Neural cell (in vitro differentiated cells): ENCODE measurements at regions not wholly inside any gene's neighbourhood (a gene's known extent, or its start where the extent isn't known, plus 50 kb on each side); places are given as distances from the start of the nearest gene placed in this dataset.

Experiments used
- H2AFZ ChIP-seq: fragments of 200-600, 300-800 bp; sonication (generic), shearing (Covaris generic); 2 replicates; pipeline ENCODE4 v1.6.0; 2014; ENCODE audit warnings: low read depth, mild to moderate bottlenecking, antibody characterized with exemption, low read length, moderate library complexity
- H3F3A ChIP-seq: fragments of 200-600 bp; shearing (Covaris generic); 2 replicates; pipeline ENCODE4 v1.6.1; 2016; ENCODE audit warnings: mild to moderate bottlenecking, moderate library complexity, mixed read lengths, antibody characterized with exemption, low read length; ENCODE audit not compliant: insufficient read depth, poor library complexity, severe bottlenecking
- H3K27ac ChIP-seq: fragments of 200-600, 300-800 bp; sonication (generic), shearing (Covaris generic); 2 replicates; pipeline ENCODE4 v1.5.1; 2014; ENCODE audit warnings: mild to moderate bottlenecking, low read length, moderate library complexity
- H3K27me3 ChIP-seq: fragments of 300-800, 200-600 bp; sonication (generic), shearing (Covaris generic); 2 replicates; pipeline ENCODE4 v1.6.0; 2014; ENCODE audit warnings: mild to moderate bottlenecking, low read depth, low read length, moderate library complexity; ENCODE audit not compliant: insufficient read depth
- H3K36me3 ChIP-seq: fragments of 300-800, 200-600 bp; sonication (generic), shearing (Covaris generic); 2 replicates; pipeline ENCODE4 v1.5.1; 2014; ENCODE audit warnings: mild to moderate bottlenecking, antibody characterized with exemption, low read length, moderate library complexity; ENCODE audit not compliant: insufficient read depth
- H3K4me2 ChIP-seq: fragments of 300-800, 200-600 bp; sonication (generic), shearing (Covaris generic); 2 replicates; pipeline ENCODE4 v1.6.0; 2014; ENCODE audit warnings: mild to moderate bottlenecking, low read length
- H3K4me3 ChIP-seq: fragments of 300-800, 200-600 bp; sonication (generic), shearing (Covaris generic); 2 replicates; pipeline ENCODE4 v1.5.1; 2014; ENCODE audit warnings: mild to moderate bottlenecking, low read length, moderate library complexity
- H3K79me2 ChIP-seq: fragments of 200-600 bp; shearing (Covaris generic); replicated peaks from 2 replicates; pipeline ENCODE4 v1.6.0; 2014; ENCODE audit warnings: mild to moderate bottlenecking, low read length, moderate library complexity; ENCODE audit not compliant: insufficient read depth
- H3K9ac ChIP-seq: fragments of 300-800, 200-600 bp; sonication (generic), shearing (Covaris generic); 2 replicates; pipeline ENCODE4 v1.6.1; 2016; ENCODE audit warnings: mild to moderate bottlenecking, low read length, mixed read lengths
- H3K9me2 ChIP-seq: fragments of 200-600 bp; shearing (Covaris generic); 2 replicates; pipeline ENCODE4 v1.6.1; 2016; ENCODE audit warnings: mild to moderate bottlenecking, low read length, mixed read lengths; ENCODE audit not compliant: insufficient read depth
- H3K9me3 ChIP-seq: fragments of 200-600, 300-800 bp; sonication (generic), shearing (Covaris generic); 2 replicates; pipeline ENCODE4 v1.6.1; 2016; ENCODE audit warnings: mild to moderate bottlenecking, mixed run types, low read length, moderate library complexity, mixed read lengths
- H4K20me1 ChIP-seq: fragments of 200-600 bp; shearing (Covaris generic); 2 replicates; pipeline ENCODE4 v1.6.1; 2016; ENCODE audit warnings: mild to moderate bottlenecking, mixed run types; ENCODE audit not compliant: insufficient read depth
- CTCF ChIP-seq: fragments of 450-650 bp; IDR thresholded peaks from 2 replicates; pipeline ENCODE4 v1.5.1; 2014; ENCODE audit warnings: antibody characterized with exemption, mild to moderate bottlenecking, moderate library complexity; ENCODE audit not compliant: poor library complexity, severe bottlenecking
- EP300 ChIP-seq: fragments of 450-650 bp; conservative IDR thresholded peaks from 2 replicates; pipeline ENCODE4 v1.6.1; 2014; ENCODE audit warnings: antibody characterized with exemption, mild to moderate bottlenecking, moderate library complexity; ENCODE audit not compliant: poor library complexity, severe bottlenecking
- EZH2 ChIP-seq: fragments of 200-600, 300-800 bp; shearing (Covaris generic), sonication (generic); IDR thresholded peaks from 2 replicates; pipeline ENCODE4 v1.6.1; 2014; ENCODE audit warnings: antibody characterized with exemption, low read length, borderline replicate concordance, mild to moderate bottlenecking; ENCODE audit not compliant: insufficient read depth, poor library complexity, severe bottlenecking
- MXI1 ChIP-seq: fragments of 450-650 bp; conservative IDR thresholded peaks from 2 replicates; pipeline ENCODE4 v1.6.1; 2014; ENCODE audit warnings: antibody characterized with exemption, mild to moderate bottlenecking; ENCODE audit not compliant: poor library complexity, severe bottlenecking
- POLR2AphosphoS5 ChIP-seq: IDR thresholded peaks from 2 replicates; pipeline ENCODE4 v1.6.1; 2012
- RAD21 ChIP-seq: fragments of 450-650 bp; conservative IDR thresholded peaks from 2 replicates; pipeline ENCODE4 v1.6.1; 2014; ENCODE audit warnings: antibody characterized with exemption, mild to moderate bottlenecking, moderate library complexity
- REST ChIP-seq: IDR thresholded peaks from 2 replicates; pipeline ENCODE4 v1.6.1; 2012; ENCODE audit warnings: borderline replicate concordance
- SMC3 ChIP-seq: fragments of 450-650 bp; conservative IDR thresholded peaks from 2 replicates; pipeline ENCODE4 v1.6.1; 2014; ENCODE audit warnings: antibody characterized with exemption, mild to moderate bottlenecking, moderate library complexity; ENCODE audit not compliant: poor library complexity
- TAF1 ChIP-seq: IDR thresholded peaks from 2 replicates; pipeline ENCODE4 v1.6.1; 2012; ENCODE audit warnings: low read depth

- Histone ChIP-seq H3K79me2 (no peaks in the 10 kb centered on the region), H3K9ac (no peak overlapping the region), H3K27me3 (no peaks in the 10 kb centered on the region), H4K20me1 (no peaks in the 10 kb centered on the region), H3K9me3 (no peaks in the 10 kb centered on the region), H3K4me3 (no peak overlapping the region), H3K36me3 (no peaks in the 10 kb centered on the region), H3F3A (peaks cover 4% of the 10 kb centered on the region), H3K9me2 (no peaks in the 10 kb centered on the region), H3K27ac (no peak overlapping the region), H2AFZ (no peak overlapping the region), H3K4me2 (no peak overlapping the region)
- no peak for TF ChIP-seq REST
- TF ChIP-seq MXI1, result no peak
- no peak for TF ChIP-seq TAF1
- no peak for TF ChIP-seq EP300
- no peak for TF ChIP-seq RAD21
- TF ChIP-seq SMC3, result no peak
- TF ChIP-seq CTCF, result no peak
- TF ChIP-seq POLR2AphosphoS5, result no peak
- TF ChIP-seq EZH2, result no peak
These were observed 261.3 kb downstream of the TMEM167A start for GRCh38 chr5:82815871-82816270.

DNA sequence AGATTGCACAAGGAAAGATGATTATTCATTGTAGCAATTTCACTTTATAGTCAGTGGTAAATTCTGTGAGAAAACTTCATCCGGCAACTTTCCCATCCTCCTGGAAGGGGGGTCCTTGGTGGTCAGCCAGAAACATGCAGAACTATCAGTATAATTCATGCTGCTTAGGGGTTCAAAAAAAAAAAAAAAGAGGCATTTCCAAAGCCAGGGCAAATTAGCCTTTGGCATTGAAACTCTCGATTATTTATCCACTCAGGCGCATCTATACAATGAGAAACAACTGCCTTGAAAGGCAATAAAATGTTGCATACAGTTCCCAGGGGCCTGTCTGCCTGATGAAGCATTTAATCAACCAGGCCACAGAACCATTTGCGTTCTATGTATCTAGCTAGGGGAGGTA, 263.3 kb downstream of the TMEM167A start:
- no peak overlapping the region for H2AFZ ChIP-seq
- peak overlapping the region; percentile 58 for H3K27ac ChIP-seq

More for the DNA sequence above, 263.3 kb downstream of the TMEM167A start:
- H3K9me3 ChIP-seq, result no peaks in the 10 kb centered on the region
- no peak overlapping the region for H3K4me2 ChIP-seq
- H3K36me3 ChIP-seq, result no peaks in the 10 kb centered on the region
- no peak overlapping the region for H3K4me3 ChIP-seq
- peaks cover 4% of the 10 kb centered on the region for H3F3A ChIP-seq
- H3K27me3 ChIP-seq, result no peaks in the 10 kb centered on the region
- no peak overlapping the region for H3K9ac ChIP-seq
- no peaks in the 10 kb centered on the region for H3K9me2 ChIP-seq
- no peaks in the 10 kb centered on the region for H3K79me2 ChIP-seq
- TF ChIP-seq POLR2AphosphoS5 (no peak), REST (no peak), SMC3 (no peak), MXI1 (no peak), EZH2 (no peak), RAD21 (no peak)
- H4K20me1 ChIP-seq, result no peaks in the 10 kb centered on the region
